ENCODE measurements at regions not wholly inside any gene's neighbourhood (a gene's known extent, or its start where the extent isn't known, plus 50 kb on each side); places are given as distances from the start of the nearest gene placed in this dataset.
"Not testable (repeated sequence)": the region's sequence is repeated elsewhere in the genome, so short reads cannot be mapped to it uniquely, and the experiment has no call there.

- no peak for FAIRE-seq
These were observed 361.4 kb upstream of the RPS23 start for GRCh38 chr5:82639393-82640144.

GRCh38 chr5:82636591-82636990 lies 358.4 kb upstream of the RPS23 start:
- no peak for FAIRE-seq

GRCh38 chr5:82635561-82636288 lies 357.6 kb upstream of the RPS23 start:
- FAIRE-seq = no peak

- FAIRE-seq = no peak
These were observed 350.3 kb upstream of the RPS23 start for GRCh38 chr5:82628364-82628910.

GRCh38 chr5:82626905-82627591 lies 348.9 kb upstream of the RPS23 start:
- not testable (repeated sequence) for FAIRE-seq

- FAIRE-seq = not testable (repeated sequence)
These were observed 347.9 kb upstream of the RPS23 start for GRCh38 chr5:82626012-82626411.

- no peak for FAIRE-seq
These were observed 345.9 kb upstream of the RPS23 start for GRCh38 chr5:82624062-82624461.

- FAIRE-seq = no peak
These were observed 344.8 kb upstream of the RPS23 start for GRCh38 chr5:82622711-82623514.

- no peak for FAIRE-seq
These were observed 344.1 kb upstream of the RPS23 start for GRCh38 chr5:82622205-82622604.

- peak; percentile 84 for FAIRE-seq
These were observed 342.9 kb upstream of the RPS23 start for GRCh38 chr5:82620957-82621600.

- no peak for FAIRE-seq
These were observed 340.9 kb upstream of the RPS23 start for GRCh38 chr5:82619097-82619496.

- FAIRE-seq = no peak
These were observed 336.6 kb upstream of the RPS23 start for GRCh38 chr5:82614706-82615105.

GRCh38 chr5:82613891-82614290 lies 335.7 kb upstream of the RPS23 start:
- FAIRE-seq = no peak

- no peak for FAIRE-seq
These were observed 332.5 kb upstream of the RPS23 start for GRCh38 chr5:82610686-82611085.

GRCh38 chr5:82605441-82605973 lies 327.4 kb upstream of the RPS23 start:
- FAIRE-seq = no peak

GRCh38 chr5:82603033-82603987 lies 325.2 kb upstream of the RPS23 start:
- FAIRE-seq = no peak

GRCh38 chr5:82601861-82602260 lies 323.7 kb upstream of the RPS23 start:
- FAIRE-seq = no peak

GRCh38 chr5:82601077-82601476 lies 322.9 kb upstream of the RPS23 start:
- FAIRE-seq = no peak

- peak; percentile 8 for FAIRE-seq
These were observed 321.5 kb upstream of the RPS23 start for GRCh38 chr5:82599692-82600091.

- FAIRE-seq = no peak
These were observed 320.9 kb upstream of the RPS23 start for GRCh38 chr5:82599030-82599429.

Measured in endometrium (tissue), 2 donors.